ENCODE measurements at regions not wholly inside any gene's neighbourhood (a gene's known extent, or its start where the extent isn't known, plus 50 kb on each side); places are given as distances from the start of the nearest gene placed in this dataset.

GRCh38 chr4:124904723-124905388 lies 192.3 kb upstream of the ANKRD50 start:
- TF ChIP-seq CTCF (IDR thresholded peaks at IDR 0.05; ENCODE audit: low read depth, low read length) = no peak
- TF ChIP-seq EZH2phosphoT487 (IDR thresholded peaks at IDR 0.05; ENCODE audit: low read depth) = no peak

Measured in OCI-LY3 (cell line).